Panc1 (cell line): ENCODE measurements at regions not wholly inside any gene's neighbourhood (a gene's known extent, or its start where the extent isn't known, plus 50 kb on each side); places are given as distances from the start of the nearest gene placed in this dataset.

Experiments used
- ATAC-seq: fragments of 200-7000 bp; cut with Tn5 transposase; 2 replicates; pipeline ENCODE4 v1.9.1; 2020; ENCODE audit warnings: mild to moderate bottlenecking, moderate library complexity
- BruUV-seq: library from RNA; stranded (reverse); fragments of 400-500 nt; replicated peaks from 2 replicates; lab custom pipeline; 2021; lab: Mats Ljungman, UMichigan
- CTCF ChIA-PET: fragments of 300-600 bp; sonication (Branson Sonifier 250); formaldehyde crosslinking; loops from one replicate; lab custom pipeline; 2022; ENCODE audit warnings: antibody characterized with exemption; lab: Charles Lee
- POLR2A ChIA-PET: fragments of 300-600 bp; sonication (Branson Sonifier 250); formaldehyde crosslinking; loops from one replicate; lab custom pipeline; 2022; ENCODE audit warnings: antibody characterized with exemption; lab: Charles Lee
- DNase-seq: peaks from one replicate; pipeline ENCODE4 v3.0.0-alpha.2; 2010; ENCODE audit warnings: low read depth, low spot score
- H3K27ac ChIP-seq: 2 replicates; pipeline ENCODE4 v1.5.1; 2011; ENCODE audit warnings: mild to moderate bottlenecking, low read length, inconsistent platforms
- H3K27me3 ChIP-seq: fragments of 200-500 bp; sonication (Bioruptor generic); 2 replicates; pipeline ENCODE4 v1.6.0; 2014; ENCODE audit warnings: low read length, inconsistent platforms; ENCODE audit not compliant: control insufficient read depth, insufficient read depth
- H3K36me3 ChIP-seq: fragments of 200-500 bp; sonication (Bioruptor generic); 2 replicates; pipeline ENCODE4 v1.5.1; 2014; ENCODE audit warnings: inconsistent platforms, mild to moderate bottlenecking, low read length, moderate library complexity; ENCODE audit not compliant: control insufficient read depth, insufficient read depth
- H3K4me1 ChIP-seq: 2 replicates; pipeline ENCODE4 v1.5.1; 2011; ENCODE audit warnings: inconsistent platforms, mild to moderate bottlenecking, low read length, moderate library complexity; ENCODE audit not compliant: control insufficient read depth, insufficient read depth
- H3K4me3 ChIP-seq, 2 experiments: 2 replicates each; pipeline ENCODE4 v1.5.1; 2011 to 2012; ENCODE audit warnings: low read depth in 2 of 2, low read length in 2 of 2, mild to moderate bottlenecking in 2 of 2, inconsistent platforms in 1 of 2, moderate library complexity in 1 of 2
- H3K9me3 ChIP-seq: fragments of 200-500 bp; sonication (Bioruptor generic); 2 replicates; pipeline ENCODE4 v1.5.1; 2014; ENCODE audit warnings: low read depth, mild to moderate bottlenecking, inconsistent platforms, low read length, moderate library complexity; ENCODE audit not compliant: control insufficient read depth, insufficient read depth
- CTCF ChIP-seq: fragments of 450-650 bp; IDR thresholded peaks from 2 replicates; pipeline ENCODE4 v1.5.1; 2017; ENCODE audit warnings: mild to moderate bottlenecking
- POLR2AphosphoS5 ChIP-seq: IDR thresholded peaks from 2 replicates; pipeline ENCODE4 v1.6.1; 2012; ENCODE audit warnings: mild to moderate bottlenecking, low read depth, low read length, moderate library complexity
- REST ChIP-seq, 2 experiments: IDR thresholded peaks; 2 replicates each; pipeline ENCODE4 v1.6.1; 2011 to 2012; ENCODE audit warnings: low read depth in 2 of 2, control low read depth in 1 of 2, low read length in 1 of 2, mild to moderate bottlenecking in 1 of 2, moderate library complexity in 1 of 2; ENCODE audit not compliant: insufficient read depth in 1 of 2
- SIN3A ChIP-seq: IDR thresholded peaks from 2 replicates; pipeline ENCODE4 v1.6.1; 2012; ENCODE audit warnings: low read depth, mild to moderate bottlenecking, low read length, moderate library complexity, borderline replicate concordance; ENCODE audit not compliant: insufficient read depth
- TCF7L2 ChIP-seq: IDR thresholded peaks from 2 replicates; pipeline ENCODE4 v1.6.1; 2011; ENCODE audit warnings: mild to moderate bottlenecking, low read depth, low read length, inconsistent platforms
- in situ Hi-C: cut with HindIII; loops from 2 replicates; pipeline ENCODE4 v1.10.0; 2016; ENCODE audit warnings: low sequenced_read_pairs, low pct_unique_long_range_greater_than_20kb
- intact Hi-C: fragments of 100-400 bp; cut with micrococcal nuclease; formaldehyde crosslinking; loops from one replicate; pipeline ENCODE4 v1.10.0; 2022; ENCODE audit not compliant: unreplicated experiment

GRCh38 chr6:11478586-11478985 lies 59.0 kb upstream of the TMEM170B start:
- Histone ChIP-seq H3K4me3 (no peak overlapping the region), H3K27ac (no peak overlapping the region), H3K27me3 (peaks cover 8% of the 10 kb centered on the region; the same call in 1 of the 2 replicates), H3K9me3 (no peaks in the 10 kb centered on the region), H3K36me3 (no peaks in the 10 kb centered on the region), H3K4me1 (no peaks in the 10 kb centered on the region)
- TF ChIP-seq REST (IDR thresholded peaks at IDR 0.05; ENCODE audit: insufficient read depth in 1 of 2, low read depth in 2 of 2, low read length in 1 of 2) (no peak), POLR2AphosphoS5 (no peak), SIN3A (no peak), CTCF (no peak), TCF7L2 (no peak)
- in situ Hi-C loops, result no loop called here
- ATAC-seq (no peak), DNase-seq (no peak)
- no TSS peak for BruUV-seq
- ChIA-PET CTCF (no interaction called here), POLR2A (no interaction called here)
- intact Hi-C loops, result no loop called here

- H3K27me3 ChIP-seq, result peaks cover 8% of the 10 kb centered on the region
- H3K9me3 ChIP-seq, result no peaks in the 10 kb centered on the region
- in situ Hi-C loops, result no loop called here
- CTCF ChIA-PET, result no interaction called here
- no peak overlapping the region for H3K4me3 ChIP-seq
- ATAC-seq, result no peak
- no peaks in the 10 kb centered on the region for H3K4me1 ChIP-seq
- H3K36me3 ChIP-seq, result no peaks in the 10 kb centered on the region
- POLR2A ChIA-PET, result no interaction called here
- TF ChIP-seq SIN3A (no peak), CTCF (no peak), REST (IDR thresholded peaks at IDR 0.05; ENCODE audit: insufficient read depth in 1 of 2, low read depth in 2 of 2, low read length in 1 of 2) (no peak), TCF7L2 (no peak), POLR2AphosphoS5 (no peak)
- intact Hi-C loops, result no loop called here
- H3K27ac ChIP-seq, result no peak overlapping the region
- BruUV-seq, result no TSS peak
- no peak for DNase-seq
Measured at GRCh38 chr6:11475016-11475415, 62.5 kb upstream of the TMEM170B start.
